ENCODE measurements at regions not wholly inside any gene's neighbourhood (a gene's known extent, or its start where the extent isn't known, plus 50 kb on each side); places are given as distances from the start of the nearest gene placed in this dataset.
"Not testable (repeated sequence)": the region's sequence is repeated elsewhere in the genome, so short reads cannot be mapped to it uniquely, and the experiment has no call there.

- no peak for DNase-seq (ENCODE audit: low read depth in 4 of 4, low spot score in 3 of 4)
These were observed 167.4 kb downstream of the BRD1 start for GRCh38 chr22:49660321-49660720.

DNA sequence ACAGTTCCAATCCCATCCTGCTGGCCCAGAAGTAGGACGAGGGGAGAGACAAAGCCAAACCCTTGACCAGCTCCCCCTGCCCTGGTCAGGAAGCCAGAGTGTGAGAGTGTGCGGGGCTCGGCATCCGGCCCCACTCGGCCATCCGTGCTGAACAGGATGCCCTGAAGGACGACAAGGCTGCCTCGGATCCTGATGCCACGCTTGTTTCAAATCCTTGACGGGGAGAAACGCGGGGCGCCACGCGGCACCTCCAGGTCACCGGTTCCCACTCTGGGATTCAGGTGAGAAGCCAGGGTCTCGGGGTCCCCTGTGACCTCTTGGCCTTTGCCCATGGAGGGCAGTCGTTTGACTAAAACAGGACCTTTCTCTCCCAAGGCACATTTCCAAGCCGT lies 167.8 kb downstream of the BRD1 start:
- no peak for DNase-seq (ENCODE audit: low read depth in 4 of 4, low spot score in 3 of 4)

- DNase-seq (ENCODE audit: low read depth in 4 of 4, low spot score in 3 of 4), result no peak
These were observed 168.3 kb downstream of the BRD1 start for GRCh38 chr22:49659281-49659923.

DNA sequence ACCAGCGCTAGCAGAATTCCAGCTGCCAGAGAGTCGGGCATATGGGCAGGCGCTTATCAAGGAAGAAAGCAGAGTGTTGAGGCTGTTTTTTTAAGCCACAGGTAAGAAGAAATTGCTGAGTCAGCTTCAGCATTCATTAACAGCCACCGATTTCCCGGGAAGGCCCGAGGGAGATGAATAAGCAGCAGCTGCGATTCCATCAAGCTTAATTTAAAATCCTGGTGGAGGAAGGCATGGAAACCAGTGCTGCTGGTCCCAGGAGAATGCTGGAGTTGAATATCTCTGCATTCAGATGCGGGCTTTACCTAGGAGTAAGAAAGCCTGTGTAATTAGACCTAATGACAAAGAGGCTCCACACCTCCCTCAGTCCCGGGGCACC lies 168.8 kb downstream of the BRD1 start:
- DNase-seq (ENCODE audit: low read depth in 4 of 4, low spot score in 3 of 4), result no peak

GRCh38 chr22:49657974-49658590 lies 169.6 kb downstream of the BRD1 start:
- DNase-seq (ENCODE audit: low read depth in 4 of 4, low spot score in 3 of 4), result no peak

GRCh38 chr22:49657275-49657973 lies 170.2 kb downstream of the BRD1 start:
- DNase-seq (ENCODE audit: low read depth in 4 of 4, low spot score in 3 of 4), result no peak

DNA sequence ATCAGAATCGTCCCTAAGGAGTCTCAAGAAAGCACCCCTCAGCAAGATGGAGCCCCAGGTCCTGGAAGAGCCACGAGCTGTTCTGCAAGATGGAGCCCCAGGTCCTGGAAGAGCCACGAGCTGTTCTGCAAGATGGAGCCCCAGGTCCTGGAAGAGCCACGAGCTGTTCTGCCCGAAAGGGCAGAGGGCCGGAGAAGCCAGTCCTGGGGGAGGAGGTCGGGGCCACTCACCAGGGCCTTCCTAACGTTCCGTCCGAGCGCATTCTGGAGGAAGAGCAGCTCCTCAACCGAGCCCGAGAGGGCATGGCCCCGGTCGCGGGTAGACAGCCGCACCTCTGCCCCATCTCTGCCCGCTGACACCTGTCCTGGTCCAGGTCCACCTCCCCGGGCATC lies 170.8 kb downstream of the BRD1 start:
- not testable (repeated sequence) for DNase-seq (ENCODE audit: low read depth in 4 of 4, low spot score in 3 of 4)

- DNase-seq (ENCODE audit: low read depth in 4 of 4, low spot score in 3 of 4), result no peak
These were observed 171.3 kb downstream of the BRD1 start for GRCh38 chr22:49656291-49656851.

DNA sequence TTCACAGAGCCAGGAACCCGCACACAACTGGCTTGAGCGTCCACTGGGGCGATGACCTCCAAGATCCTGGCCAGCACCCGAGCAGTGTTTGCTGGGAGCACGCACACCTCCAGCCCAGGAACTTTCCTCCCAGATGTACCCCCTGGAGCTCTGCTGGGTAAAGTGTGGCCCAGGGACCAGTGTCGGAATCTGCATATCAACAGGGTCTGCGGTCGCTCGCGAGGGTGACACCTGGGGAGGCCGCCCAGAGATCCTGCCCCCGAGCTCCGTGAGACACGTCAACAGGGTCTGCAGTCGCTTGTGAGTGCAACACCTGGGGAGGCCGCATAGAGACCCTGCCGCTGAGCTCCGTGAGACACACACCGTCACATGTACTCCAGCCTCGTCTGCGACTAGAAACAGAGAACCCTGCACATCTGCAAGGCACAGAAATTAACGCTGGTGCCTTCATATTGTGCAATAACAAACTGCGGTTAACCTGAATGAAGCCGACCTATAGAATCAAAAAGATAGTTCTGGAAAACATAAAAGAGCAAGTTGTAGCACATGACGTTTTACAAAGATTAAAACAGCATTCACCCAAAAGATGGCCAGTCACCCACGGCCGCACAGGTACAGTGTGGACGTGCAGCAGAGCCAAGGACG lies 172.4 kb downstream of the BRD1 start:
- DNase-seq (ENCODE audit: low read depth in 4 of 4, low spot score in 3 of 4), result no peak

DNA sequence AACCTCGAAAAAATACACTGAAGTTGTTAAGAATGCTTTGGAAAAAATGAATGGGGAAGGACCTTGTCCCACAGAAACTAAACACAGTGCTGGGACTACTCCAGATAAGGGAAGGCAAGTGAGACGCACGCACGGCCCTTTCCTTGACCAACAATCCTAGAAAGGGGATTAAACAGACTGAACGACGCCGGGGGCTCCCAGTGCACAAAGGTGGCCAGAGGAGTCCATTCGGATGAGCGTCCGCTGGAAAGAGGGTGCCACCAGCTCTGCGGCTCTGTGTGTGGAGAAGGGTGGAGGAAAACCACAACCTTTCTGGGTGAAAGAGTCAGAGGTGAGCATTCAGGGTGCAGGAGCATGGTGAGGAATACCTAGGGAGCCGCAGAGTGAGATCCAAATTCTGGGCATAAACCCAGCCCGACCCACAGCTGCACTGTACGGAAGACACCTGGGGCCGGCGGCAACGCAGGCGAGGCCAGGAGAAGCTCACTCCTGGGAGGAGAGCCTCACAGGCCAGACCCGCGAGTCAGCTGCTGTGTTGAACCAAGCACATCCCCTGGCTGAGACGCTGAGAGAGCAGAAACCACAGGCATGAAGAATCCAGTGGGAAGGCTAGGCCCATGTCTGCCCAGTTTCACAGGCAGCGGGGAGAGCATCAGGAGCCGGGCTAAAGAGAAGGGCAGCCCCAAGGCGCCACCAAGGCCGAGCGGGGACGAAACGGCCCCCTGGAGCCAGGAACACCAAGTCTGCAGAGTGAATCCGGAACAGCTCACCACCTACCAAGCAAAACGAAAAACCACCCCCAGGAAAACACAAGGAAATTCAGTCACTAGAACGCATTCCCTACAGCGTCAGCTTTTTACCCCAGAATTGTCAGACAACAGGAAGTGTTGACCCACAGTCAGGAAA lies 177.1 kb downstream of the BRD1 start:
- DNase-seq (ENCODE audit: low read depth in 4 of 4, low spot score in 3 of 4), result no peak

- no peak for DNase-seq (ENCODE audit: low read depth in 4 of 4, low spot score in 3 of 4)
These were observed 178.3 kb downstream of the BRD1 start for GRCh38 chr22:49649166-49650068.

DNA sequence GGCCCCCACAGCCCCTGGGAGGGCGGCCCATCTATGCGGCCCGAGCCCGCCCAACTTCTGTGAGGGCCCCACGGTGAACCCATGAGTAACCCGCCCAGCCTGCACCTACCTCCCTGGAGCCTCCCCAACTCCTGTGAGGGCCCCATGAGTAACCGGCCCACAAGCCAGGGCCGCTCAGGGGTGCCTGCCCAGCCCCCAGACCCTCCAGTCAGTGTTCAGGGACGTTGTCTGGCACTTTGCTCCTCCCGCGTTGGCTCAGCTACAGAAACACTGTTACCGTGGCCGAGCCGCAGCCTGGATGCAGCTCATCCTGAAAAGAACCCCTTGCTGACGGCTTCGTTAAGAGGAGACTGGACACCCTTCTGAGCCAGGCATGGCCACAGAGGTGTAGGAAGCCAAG lies 179.6 kb downstream of the BRD1 start:
- DNase-seq (ENCODE audit: low read depth in 4 of 4, low spot score in 3 of 4), result no peak

DNA sequence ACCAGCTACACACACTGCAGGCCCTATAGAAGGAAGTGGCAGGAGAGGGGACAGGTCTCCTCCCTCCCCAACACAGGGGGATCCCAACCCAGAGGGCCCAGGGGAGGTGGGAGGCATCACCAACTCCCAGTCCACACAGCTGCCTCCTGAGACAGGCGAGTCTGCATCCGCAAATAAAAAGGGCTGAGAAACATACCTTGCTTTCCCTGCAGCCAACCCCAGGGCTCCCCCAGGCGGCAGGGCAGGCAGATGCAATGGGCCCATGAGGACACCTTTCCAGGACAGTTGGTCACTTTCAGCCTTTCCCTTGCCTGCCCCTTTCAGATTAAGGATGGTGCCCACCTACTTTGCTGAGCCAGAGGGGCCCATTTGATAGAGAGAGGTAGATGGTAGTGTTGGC lies 180.0 kb downstream of the BRD1 start:
- DNase-seq (ENCODE audit: low read depth in 4 of 4, low spot score in 3 of 4), result no peak

- DNase-seq (ENCODE audit: low read depth in 4 of 4, low spot score in 3 of 4), result no peak
These were observed 180.8 kb downstream of the BRD1 start for GRCh38 chr22:49646876-49647275.

DNA sequence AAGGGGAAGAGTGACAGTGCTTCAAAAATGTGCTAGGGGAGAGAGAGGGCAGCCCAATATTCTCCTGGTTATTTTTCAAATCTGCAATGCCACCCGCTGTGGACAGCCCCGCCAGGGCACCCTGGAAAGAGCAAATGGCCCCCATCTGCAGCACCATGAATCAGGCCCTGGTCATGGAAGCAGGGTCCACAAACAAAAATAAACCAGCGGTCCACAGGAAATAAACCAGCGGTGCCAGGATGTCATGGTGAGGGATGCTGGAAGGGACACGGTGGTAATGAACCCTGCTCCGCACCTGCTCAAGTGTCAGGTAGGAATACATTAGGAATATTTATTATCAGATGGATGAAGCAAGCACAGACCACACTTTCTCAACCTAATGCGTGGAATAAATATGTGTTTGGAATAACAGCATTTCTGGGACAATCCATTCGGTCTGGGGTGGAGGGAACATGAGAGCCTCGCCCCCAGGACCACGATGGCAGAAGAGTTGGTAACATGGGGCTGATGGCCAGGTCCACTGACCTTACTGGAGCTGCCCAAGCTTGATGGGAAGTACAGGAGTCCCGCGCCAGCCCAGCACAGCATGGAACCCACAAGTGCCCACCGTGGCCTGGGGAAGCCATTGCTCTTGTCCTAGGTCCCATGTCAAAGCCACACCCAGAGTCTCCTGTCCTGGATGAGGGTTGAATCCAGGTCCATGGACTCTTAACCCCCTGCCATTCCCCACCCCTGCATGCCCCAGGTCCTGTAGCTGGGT lies 181.7 kb downstream of the BRD1 start:
- no peak for DNase-seq (ENCODE audit: low read depth in 4 of 4, low spot score in 3 of 4)

DNA sequence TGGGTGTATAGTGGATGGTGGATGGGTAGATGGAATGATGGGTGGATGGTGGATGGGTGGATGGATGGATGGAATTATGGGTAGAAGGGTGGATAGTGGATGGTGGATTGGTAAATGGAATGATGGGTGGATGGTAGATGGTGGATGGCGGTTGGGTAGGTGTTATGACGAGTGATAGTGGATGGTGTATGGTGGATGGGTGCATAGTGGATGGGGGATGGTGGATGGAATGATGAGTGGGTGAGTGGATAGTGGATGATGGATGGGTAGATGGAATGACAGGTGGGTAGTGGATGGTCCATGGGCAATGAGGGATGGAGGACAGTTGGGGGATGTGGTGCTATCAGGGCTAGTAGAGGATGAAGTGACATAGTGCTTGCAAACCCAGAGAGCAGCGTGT lies 182.4 kb downstream of the BRD1 start:
- no peak for DNase-seq (ENCODE audit: low read depth in 4 of 4, low spot score in 3 of 4)

- DNase-seq (ENCODE audit: low read depth in 4 of 4, low spot score in 3 of 4), result no peak
These were observed 183.7 kb downstream of the BRD1 start for GRCh38 chr22:49643998-49644397.

DNA sequence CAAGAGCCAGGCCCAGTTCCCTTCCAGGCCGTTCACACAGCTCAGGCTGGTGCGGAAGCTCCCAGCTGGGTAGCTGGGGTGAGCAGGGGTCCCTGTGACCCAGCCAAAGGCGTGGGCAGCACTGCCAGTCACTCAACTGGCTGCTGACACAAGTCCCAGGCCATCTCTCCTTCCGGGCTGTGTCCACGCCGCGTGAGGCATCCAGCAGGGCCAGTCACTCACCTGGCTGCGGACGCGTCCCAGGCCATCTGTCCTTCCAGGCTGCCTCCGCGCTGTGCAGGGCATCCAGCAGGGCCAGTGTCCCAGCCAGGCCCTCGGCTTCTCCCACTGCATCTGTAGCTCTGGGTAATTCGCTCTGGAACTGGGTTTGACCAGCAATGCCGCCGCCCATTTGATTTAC lies 184.2 kb downstream of the BRD1 start:
- no peak for DNase-seq (ENCODE audit: low read depth in 4 of 4, low spot score in 3 of 4)

GRCh38 chr22:49642741-49643140 lies 184.9 kb downstream of the BRD1 start:
- DNase-seq (ENCODE audit: low read depth in 4 of 4, low spot score in 3 of 4), result no peak
